HL-60 (cell line): ENCODE measurements at regions not wholly inside any gene's neighbourhood (a gene's known extent, or its start where the extent isn't known, plus 50 kb on each side); places are given as distances from the start of the nearest gene placed in this dataset.

Experiments
- DNase-seq, 2 experiments: peaks; one replicate each; pipeline ENCODE4 v3.0.0-alpha.2; 2010 to 2020; ENCODE audit warnings: low read depth in 1 of 2, low spot score in 1 of 2
- H3K27ac ChIP-seq: fragments of 250-450 bp; sonication (Bioruptor Pico); replicated peaks from 2 replicates; pipeline ENCODE4 v1.5.1; 2020; ENCODE audit warnings: mild to moderate bottlenecking, moderate library complexity
- H3K27me3 ChIP-seq: fragments of 250-450 bp; sonication (Bioruptor Pico); 2 replicates; pipeline ENCODE4 v1.5.1; 2021; ENCODE audit warnings: mild to moderate bottlenecking, moderate library complexity; ENCODE audit not compliant: insufficient read depth, poor library complexity, severe bottlenecking
- H3K4me3 ChIP-seq: replicated peaks from 2 replicates; pipeline ENCODE4 v1.5.1; 2011; ENCODE audit warnings: mild to moderate bottlenecking, control low read depth, low read length; ENCODE audit not compliant: insufficient read depth
- GABPA ChIP-seq: IDR thresholded peaks from 2 replicates; pipeline ENCODE4 v1.6.1; 2012; ENCODE audit warnings: low read depth
- POLR2AphosphoS5 ChIP-seq: IDR thresholded peaks from 2 replicates; pipeline ENCODE4 v1.6.1; 2012; ENCODE audit warnings: low read depth
- SPI1 ChIP-seq: IDR thresholded peaks from 2 replicates; pipeline ENCODE4 v1.6.1; 2012; ENCODE audit warnings: low read depth, mild to moderate bottlenecking, borderline replicate concordance
- TF ChIP-seq, protein P1 (sequence below): IDR thresholded peaks from 2 replicates; pipeline ENCODE4 v1.6.1; 2012; ENCODE audit warnings: low read depth; ENCODE audit not compliant: insufficient replicate concordance
- TF ChIP-seq, protein P2 (sequence below): IDR thresholded peaks from one replicate; pipeline ENCODE4 v1.5.1; 2011; ENCODE audit warnings: low read length, control low read depth, inconsistent platforms; ENCODE audit not compliant: insufficient read depth

DNA sequence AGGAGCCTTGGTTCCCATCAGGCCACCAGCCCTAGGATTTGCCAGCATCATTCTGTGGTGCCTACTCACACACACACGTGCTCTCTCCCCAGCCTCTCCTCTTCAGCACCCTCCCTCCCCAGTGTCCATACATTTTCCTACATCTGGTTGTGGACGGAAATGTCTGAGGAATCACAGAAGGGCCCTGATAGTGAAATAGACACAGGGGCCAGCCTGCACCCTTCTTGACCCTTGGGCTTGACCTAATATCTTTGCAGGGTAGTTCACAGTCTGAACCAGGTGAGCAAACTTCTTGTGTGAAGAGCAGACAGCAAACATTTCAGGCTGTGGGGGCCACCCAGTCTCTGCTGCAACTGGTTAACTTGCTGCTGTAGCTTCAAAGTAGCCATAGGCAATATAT is 108.5 kb upstream of the NXT1 start:
- TF ChIP-seq POLR2AphosphoS5 (no peak), GABPA (no peak), SPI1 (no peak)
- TF ChIP-seq, protein P1, sequence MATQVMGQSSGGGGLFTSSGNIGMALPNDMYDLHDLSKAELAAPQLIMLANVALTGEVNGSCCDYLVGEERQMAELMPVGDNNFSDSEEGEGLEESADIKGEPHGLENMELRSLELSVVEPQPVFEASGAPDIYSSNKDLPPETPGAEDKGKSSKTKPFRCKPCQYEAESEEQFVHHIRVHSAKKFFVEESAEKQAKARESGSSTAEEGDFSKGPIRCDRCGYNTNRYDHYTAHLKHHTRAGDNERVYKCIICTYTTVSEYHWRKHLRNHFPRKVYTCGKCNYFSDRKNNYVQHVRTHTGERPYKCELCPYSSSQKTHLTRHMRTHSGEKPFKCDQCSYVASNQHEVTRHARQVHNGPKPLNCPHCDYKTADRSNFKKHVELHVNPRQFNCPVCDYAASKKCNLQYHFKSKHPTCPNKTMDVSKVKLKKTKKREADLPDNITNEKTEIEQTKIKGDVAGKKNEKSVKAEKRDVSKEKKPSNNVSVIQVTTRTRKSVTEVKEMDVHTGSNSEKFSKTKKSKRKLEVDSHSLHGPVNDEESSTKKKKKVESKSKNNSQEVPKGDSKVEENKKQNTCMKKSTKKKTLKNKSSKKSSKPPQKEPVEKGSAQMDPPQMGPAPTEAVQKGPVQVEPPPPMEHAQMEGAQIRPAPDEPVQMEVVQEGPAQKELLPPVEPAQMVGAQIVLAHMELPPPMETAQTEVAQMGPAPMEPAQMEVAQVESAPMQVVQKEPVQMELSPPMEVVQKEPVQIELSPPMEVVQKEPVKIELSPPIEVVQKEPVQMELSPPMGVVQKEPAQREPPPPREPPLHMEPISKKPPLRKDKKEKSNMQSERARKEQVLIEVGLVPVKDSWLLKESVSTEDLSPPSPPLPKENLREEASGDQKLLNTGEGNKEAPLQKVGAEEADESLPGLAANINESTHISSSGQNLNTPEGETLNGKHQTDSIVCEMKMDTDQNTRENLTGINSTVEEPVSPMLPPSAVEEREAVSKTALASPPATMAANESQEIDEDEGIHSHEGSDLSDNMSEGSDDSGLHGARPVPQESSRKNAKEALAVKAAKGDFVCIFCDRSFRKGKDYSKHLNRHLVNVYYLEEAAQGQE, result no peak
- TF ChIP-seq, protein P2, sequence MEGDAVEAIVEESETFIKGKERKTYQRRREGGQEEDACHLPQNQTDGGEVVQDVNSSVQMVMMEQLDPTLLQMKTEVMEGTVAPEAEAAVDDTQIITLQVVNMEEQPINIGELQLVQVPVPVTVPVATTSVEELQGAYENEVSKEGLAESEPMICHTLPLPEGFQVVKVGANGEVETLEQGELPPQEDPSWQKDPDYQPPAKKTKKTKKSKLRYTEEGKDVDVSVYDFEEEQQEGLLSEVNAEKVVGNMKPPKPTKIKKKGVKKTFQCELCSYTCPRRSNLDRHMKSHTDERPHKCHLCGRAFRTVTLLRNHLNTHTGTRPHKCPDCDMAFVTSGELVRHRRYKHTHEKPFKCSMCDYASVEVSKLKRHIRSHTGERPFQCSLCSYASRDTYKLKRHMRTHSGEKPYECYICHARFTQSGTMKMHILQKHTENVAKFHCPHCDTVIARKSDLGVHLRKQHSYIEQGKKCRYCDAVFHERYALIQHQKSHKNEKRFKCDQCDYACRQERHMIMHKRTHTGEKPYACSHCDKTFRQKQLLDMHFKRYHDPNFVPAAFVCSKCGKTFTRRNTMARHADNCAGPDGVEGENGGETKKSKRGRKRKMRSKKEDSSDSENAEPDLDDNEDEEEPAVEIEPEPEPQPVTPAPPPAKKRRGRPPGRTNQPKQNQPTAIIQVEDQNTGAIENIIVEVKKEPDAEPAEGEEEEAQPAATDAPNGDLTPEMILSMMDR, result no peak
- DNase-seq, result no peak
- no peak overlapping the region for H3K27ac ChIP-seq
- no peaks in the 10 kb centered on the region for H3K27me3 ChIP-seq
- no peak overlapping the region for H3K4me3 ChIP-seq

DNA sequence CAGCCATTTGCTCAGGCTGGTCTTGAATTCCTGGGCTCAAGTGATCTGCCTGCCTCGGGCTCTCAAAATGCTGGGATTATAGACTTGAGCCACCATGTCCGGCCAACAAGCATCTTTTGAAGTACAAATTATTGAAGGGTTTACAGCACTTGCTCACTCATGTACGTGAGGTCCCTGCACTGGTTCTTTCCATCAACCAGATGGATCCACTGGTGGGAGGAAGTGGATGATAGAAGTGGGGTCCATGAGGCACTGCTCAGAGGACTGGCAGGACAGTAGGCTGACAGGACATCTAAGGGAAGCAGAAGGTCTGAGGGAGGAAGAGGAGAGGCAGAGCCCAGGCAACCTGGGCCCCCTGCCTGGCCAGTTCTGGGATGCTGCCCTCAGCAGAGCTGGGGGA is 109.2 kb upstream of the NXT1 start:
- Histone ChIP-seq H3K27me3 (no peaks in the 10 kb centered on the region), H3K4me3 (no peak overlapping the region), H3K27ac (no peak overlapping the region)
- no peak for DNase-seq
- TF ChIP-seq POLR2AphosphoS5 (no peak), SPI1 (no peak), GABPA (no peak)
- TF ChIP-seq, protein P1, result no peak
- TF ChIP-seq, protein P2, result no peak

DNA sequence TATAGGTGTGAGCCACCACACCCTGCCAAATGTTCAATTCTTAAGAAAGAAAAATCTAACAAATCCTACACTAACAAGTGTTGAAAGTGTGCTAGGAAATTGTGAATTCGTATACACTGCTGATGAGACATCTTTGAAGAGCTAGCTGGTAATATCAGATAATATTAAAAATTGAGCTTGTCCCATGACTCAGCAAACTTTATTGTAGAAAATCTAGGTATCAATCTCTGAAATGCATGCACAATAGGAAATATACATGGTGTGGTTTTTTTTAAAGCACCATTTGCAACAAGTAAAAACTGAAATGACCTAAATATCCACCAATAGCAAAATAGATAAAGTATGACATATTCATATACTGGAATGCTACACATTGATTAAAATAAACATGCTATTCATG is 110.1 kb upstream of the NXT1 start:
- TF ChIP-seq, protein P2, result no peak
- TF ChIP-seq POLR2AphosphoS5 (no peak), SPI1 (no peak), GABPA (no peak)
- TF ChIP-seq, protein P1, result no peak
- Histone ChIP-seq H3K27ac (no peak overlapping the region), H3K27me3 (no peaks in the 10 kb centered on the region), H3K4me3 (no peak overlapping the region)
- no peak for DNase-seq
